Activated CD8-positive, alpha-beta T cell treated with anti-CD3 and anti-CD28 coated beads for 36 hours (primary cell): ENCODE measurements at regions not wholly inside any gene's neighbourhood (a gene's known extent, or its start where the extent isn't known, plus 50 kb on each side); places are given as distances from the start of the nearest gene placed in this dataset.

Experiments
- ATAC-seq: fragments of 200-7000 bp; cut with Tn5 transposase; one replicate; pipeline ENCODE4 v1.10.0; 2021; ENCODE audit warnings: mild to moderate bottlenecking, moderate library complexity
- CTCF ChIA-PET: fragments of 350-600 bp; sonication (Branson Sonifier 250); formaldehyde crosslinking; loops from one replicate; lab custom pipeline; 2021; ENCODE audit warnings: antibody characterized with exemption; lab: Charles Lee
- POLR2A ChIA-PET: fragments of 350-600 bp; sonication (Branson Sonifier 250); formaldehyde crosslinking; loops from one replicate; lab custom pipeline; 2021; ENCODE audit warnings: antibody characterized with exemption; lab: Charles Lee
- DNase-seq: peaks from one replicate; pipeline ENCODE4 v3.0.0-alpha.2; 2020
- H3K27ac Mint-ChIP-seq: one replicate; pipeline ENCODE4 v1.8.0; 2021; ENCODE audit warnings: mild to moderate bottlenecking, mixed read lengths
- H3K27me3 Mint-ChIP-seq: one replicate; pipeline ENCODE4 v1.8.0; 2021; ENCODE audit warnings: mixed read lengths
- H3K36me3 Mint-ChIP-seq: one replicate; pipeline ENCODE4 v1.8.0; 2021; ENCODE audit warnings: low read depth, mixed read lengths
- H3K4me1 Mint-ChIP-seq: one replicate; pipeline ENCODE4 v1.8.0; 2021; ENCODE audit warnings: low read depth, mixed read lengths
- H3K4me3 Mint-ChIP-seq: one replicate; pipeline ENCODE4 v1.8.0; 2021; ENCODE audit warnings: mild to moderate bottlenecking, moderate library complexity, mixed read lengths
- H3K9me3 Mint-ChIP-seq: one replicate; pipeline ENCODE4 v1.8.0; 2021; ENCODE audit warnings: mixed read lengths
- intact Hi-C: fragments of 100-400 bp; cut with micrococcal nuclease; formaldehyde crosslinking; loops from one replicate; pipeline ENCODE4 v1.10.0; 2022
- TF ChIP-seq, protein P1 (sequence below): fragments of 200-600 bp; IDR thresholded peaks from one replicate; pipeline ENCODE4 v1.8.0; 2022; ENCODE audit warnings: antibody characterized with exemption, mild to moderate bottlenecking

DNA sequence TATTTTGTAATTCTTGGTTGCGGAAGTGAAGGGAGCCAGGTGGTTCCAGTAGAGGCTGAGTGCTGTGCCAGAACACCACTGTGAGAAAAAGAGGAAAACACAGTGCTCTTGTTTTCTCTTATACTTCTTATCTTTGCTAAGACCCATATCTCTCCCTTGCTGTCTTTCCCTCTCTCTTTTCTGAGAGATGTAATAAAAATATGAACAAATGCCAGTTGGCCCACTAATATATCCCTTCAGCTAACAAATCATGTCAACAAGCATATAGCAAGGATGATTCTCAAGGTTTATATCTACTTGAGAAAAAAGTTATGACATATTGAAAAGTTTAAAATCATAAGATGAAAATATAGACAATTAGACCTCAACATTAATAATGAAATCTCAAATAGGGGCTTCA is 758.3 kb downstream of the HDGFL1 start:
- ChIA-PET CTCF (no interaction called here), POLR2A (no interaction called here)
- H3K27ac Mint-ChIP-seq: no peak overlapping the region
- no peak for ATAC-seq
- DNase-seq: no peak
- intact Hi-C loops: no loop called here
- H3K4me1 Mint-ChIP-seq: no peaks in the 10 kb centered on the region
- peaks cover 2% of the 10 kb centered on the region for H3K9me3 Mint-ChIP-seq
- no peaks in the 10 kb centered on the region for H3K36me3 Mint-ChIP-seq
- no peak overlapping the region for H3K4me3 Mint-ChIP-seq
- TF ChIP-seq, protein P1, sequence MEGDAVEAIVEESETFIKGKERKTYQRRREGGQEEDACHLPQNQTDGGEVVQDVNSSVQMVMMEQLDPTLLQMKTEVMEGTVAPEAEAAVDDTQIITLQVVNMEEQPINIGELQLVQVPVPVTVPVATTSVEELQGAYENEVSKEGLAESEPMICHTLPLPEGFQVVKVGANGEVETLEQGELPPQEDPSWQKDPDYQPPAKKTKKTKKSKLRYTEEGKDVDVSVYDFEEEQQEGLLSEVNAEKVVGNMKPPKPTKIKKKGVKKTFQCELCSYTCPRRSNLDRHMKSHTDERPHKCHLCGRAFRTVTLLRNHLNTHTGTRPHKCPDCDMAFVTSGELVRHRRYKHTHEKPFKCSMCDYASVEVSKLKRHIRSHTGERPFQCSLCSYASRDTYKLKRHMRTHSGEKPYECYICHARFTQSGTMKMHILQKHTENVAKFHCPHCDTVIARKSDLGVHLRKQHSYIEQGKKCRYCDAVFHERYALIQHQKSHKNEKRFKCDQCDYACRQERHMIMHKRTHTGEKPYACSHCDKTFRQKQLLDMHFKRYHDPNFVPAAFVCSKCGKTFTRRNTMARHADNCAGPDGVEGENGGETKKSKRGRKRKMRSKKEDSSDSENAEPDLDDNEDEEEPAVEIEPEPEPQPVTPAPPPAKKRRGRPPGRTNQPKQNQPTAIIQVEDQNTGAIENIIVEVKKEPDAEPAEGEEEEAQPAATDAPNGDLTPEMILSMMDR: no peak
- H3K27me3 Mint-ChIP-seq: no peaks in the 10 kb centered on the region

DNA sequence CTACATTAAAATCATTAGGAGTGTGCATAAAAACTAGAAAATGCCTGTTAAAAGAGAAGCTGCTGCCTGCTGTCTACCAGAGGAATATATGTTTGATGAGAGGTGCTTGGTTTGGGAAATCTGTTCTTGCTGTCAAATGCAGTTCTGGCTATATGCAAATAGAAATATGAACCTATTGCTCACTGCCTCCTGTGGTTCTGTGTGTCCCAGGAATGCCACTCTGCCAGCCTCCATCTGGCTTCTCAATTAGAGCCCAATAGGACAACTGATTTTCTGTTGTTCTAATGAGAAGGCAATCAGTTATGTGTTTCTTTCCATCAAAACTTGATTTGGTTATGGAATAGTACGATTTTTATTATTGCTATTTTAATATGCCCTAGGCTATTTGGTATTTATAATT is 759.7 kb downstream of the HDGFL1 start:
- ChIA-PET POLR2A (no interaction called here), CTCF (no interaction called here)
- Mint-ChIP-seq H3K27me3 (no peaks in the 10 kb centered on the region), H3K4me1 (no peaks in the 10 kb centered on the region), H3K9me3 (peaks cover 2% of the 10 kb centered on the region), H3K27ac (no peak overlapping the region), H3K4me3 (no peak overlapping the region), H3K36me3 (no peaks in the 10 kb centered on the region)
- DNase-seq (no peak), ATAC-seq (no peak)
- TF ChIP-seq, protein P1: no peak
- intact Hi-C loops: no loop called here

DNA sequence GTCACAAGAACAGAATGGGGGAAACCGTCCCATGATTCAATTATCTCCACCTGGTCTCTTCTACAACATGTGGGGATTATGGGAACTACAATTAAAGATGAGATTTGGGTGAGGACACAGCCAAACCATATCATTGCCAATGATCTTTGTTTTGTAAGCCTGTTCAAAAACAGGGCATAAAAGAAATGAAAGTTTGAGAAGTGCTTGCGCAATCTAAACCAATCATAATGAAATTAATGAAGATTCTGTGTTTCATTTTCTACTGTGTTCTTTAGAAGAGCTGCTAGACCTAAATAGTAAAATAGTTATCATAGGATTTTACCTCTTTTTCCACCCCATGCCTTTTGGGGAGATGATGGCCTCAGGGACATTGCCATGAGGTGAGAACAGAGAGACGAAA is 761.3 kb downstream of the HDGFL1 start:
- Mint-ChIP-seq H3K36me3 (no peaks in the 10 kb centered on the region), H3K4me1 (no peaks in the 10 kb centered on the region), H3K27me3 (no peaks in the 10 kb centered on the region), H3K27ac (no peak overlapping the region), H3K9me3 (peaks cover 2% of the 10 kb centered on the region), H3K4me3 (no peak overlapping the region)
- DNase-seq (no peak), ATAC-seq (no peak)
- CTCF ChIA-PET: no interaction called here
- TF ChIP-seq, protein P1: no peak
- intact Hi-C loops: no loop called here
- POLR2A ChIA-PET: no interaction called here

DNA sequence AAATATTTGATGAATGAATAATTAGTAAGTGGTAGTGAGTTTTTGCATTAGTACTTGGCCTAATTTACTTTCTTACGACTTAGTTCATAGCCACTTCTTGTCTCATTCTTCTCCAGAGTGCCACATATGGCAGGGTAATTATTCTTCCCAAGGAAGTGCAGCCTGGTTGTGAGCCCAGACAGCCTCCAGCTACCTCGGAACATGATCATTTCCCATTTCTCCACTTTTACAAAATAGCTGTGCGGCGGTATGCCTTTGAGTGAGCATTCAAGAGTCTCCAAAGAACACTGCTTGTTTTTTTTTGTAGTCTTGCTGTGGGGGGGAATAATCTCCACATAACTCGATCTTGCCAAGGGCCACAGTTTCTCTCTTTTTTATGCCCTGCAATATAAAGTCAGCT is 765.0 kb downstream of the HDGFL1 start:
- CTCF ChIA-PET: interaction anchor here (0.6 kb wide), 1 partner anchor 164 kb away, joined by 3 read pairs; no protein-coding TSS in a partner anchor
- Mint-ChIP-seq H3K27ac (no peak overlapping the region), H3K4me1 (no peaks in the 10 kb centered on the region), H3K9me3 (no peaks in the 10 kb centered on the region), H3K27me3 (no peaks in the 10 kb centered on the region), H3K4me3 (no peak overlapping the region), H3K36me3 (no peaks in the 10 kb centered on the region)
- intact Hi-C loops: no loop called here
- TF ChIP-seq, protein P1: no peak
- POLR2A ChIA-PET: no interaction called here
- DNase-seq (no peak), ATAC-seq (no peak)

DNA sequence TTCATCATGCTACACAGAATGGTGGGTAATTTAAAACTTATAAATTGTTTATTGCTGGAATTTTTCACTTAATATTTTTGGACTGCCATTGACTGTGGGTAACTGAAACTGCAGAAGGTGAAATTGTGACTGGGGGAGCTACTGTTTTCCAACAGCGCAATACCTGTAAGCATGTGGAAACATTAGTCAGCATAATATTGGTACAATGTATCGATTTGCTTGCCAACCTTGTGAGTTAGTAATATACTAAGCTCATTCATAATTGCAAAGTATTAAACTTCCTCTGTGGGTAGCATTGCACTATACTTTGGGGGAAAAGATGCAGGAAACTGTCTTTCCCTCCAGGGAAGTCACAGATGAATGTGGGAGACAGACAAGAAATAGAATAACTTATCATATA is 766.5 kb downstream of the HDGFL1 start:
- intact Hi-C loops: no loop called here
- Mint-ChIP-seq H3K4me3 (no peak overlapping the region), H3K9me3 (no peaks in the 10 kb centered on the region), H3K27ac (no peak overlapping the region), H3K27me3 (no peaks in the 10 kb centered on the region), H3K36me3 (no peaks in the 10 kb centered on the region), H3K4me1 (no peaks in the 10 kb centered on the region)
- ATAC-seq (no peak), DNase-seq (no peak)
- ChIA-PET POLR2A (no interaction called here), CTCF (no interaction called here)
- TF ChIP-seq, protein P1: no peak
